Neuronal stem cell (in vitro differentiated cells): ENCODE measurements at regions not wholly inside any gene's neighbourhood (a gene's known extent, or its start where the extent isn't known, plus 50 kb on each side); places are given as distances from the start of the nearest gene placed in this dataset.
"Not testable (repeated sequence)": the region's sequence is repeated elsewhere in the genome, so short reads cannot be mapped to it uniquely, and the experiment has no call there.

Experiments used
- DNase-seq: peaks from one replicate; pipeline ENCODE4 v3.0.0-alpha.2; 2013; ENCODE audit warnings: low spot score
- H2AFZ ChIP-seq: one replicate; pipeline ENCODE4 v1.6.1; 2013; ENCODE audit warnings: mild to moderate bottlenecking, low read length, inconsistent platforms
- H2AK5ac ChIP-seq: 2 replicates; pipeline ENCODE4 v1.6.1; 2013; ENCODE audit warnings: low read depth, mild to moderate bottlenecking, inconsistent platforms, low read length, moderate library complexity, mixed read lengths
- H2BK120ac ChIP-seq: 2 replicates; pipeline ENCODE4 v1.6.1; 2013; ENCODE audit warnings: low read depth, mild to moderate bottlenecking, inconsistent platforms, low read length, moderate library complexity, mixed read lengths
- H2BK12ac ChIP-seq: one replicate; pipeline ENCODE4 v1.6.1; 2013; ENCODE audit warnings: low read length, inconsistent platforms
- H2BK15ac ChIP-seq: 2 replicates; pipeline ENCODE4 v1.6.1; 2013; ENCODE audit warnings: mild to moderate bottlenecking, low read length, inconsistent platforms, mixed read lengths
- H2BK5ac ChIP-seq: one replicate; pipeline ENCODE4 v1.6.1; 2013; ENCODE audit warnings: inconsistent platforms, mild to moderate bottlenecking, low read length, moderate library complexity
- H3K14ac ChIP-seq: one replicate; pipeline ENCODE4 v1.6.1; 2013; ENCODE audit warnings: low read length, inconsistent platforms
- H3K18ac ChIP-seq: 2 replicates; pipeline ENCODE4 v1.6.1; 2013; ENCODE audit warnings: low read length, inconsistent platforms
- H3K23ac ChIP-seq: 2 replicates; pipeline ENCODE4 v1.6.1; 2013; ENCODE audit warnings: low read depth, mild to moderate bottlenecking, mixed read lengths, low read length, inconsistent platforms; ENCODE audit not compliant: poor library complexity
- H3K27ac ChIP-seq: replicated peaks from 3 replicates; pipeline ENCODE4 v1.5.1; 2013; ENCODE audit warnings: low read length, inconsistent platforms
- H3K27me3 ChIP-seq, 3 experiments: 2 replicates each; pipeline ENCODE4 v1.6.1; 2013; ENCODE audit warnings: low read length in 3 of 3, mild to moderate bottlenecking in 2 of 3, inconsistent platforms in 1 of 3, low read depth in 1 of 3, mixed read lengths in 1 of 3, moderate library complexity in 1 of 3; ENCODE audit not compliant: control insufficient read depth in 3 of 3, insufficient read depth in 3 of 3
- H3K36me3 ChIP-seq, 2 donors: replicated peaks in 1 of 2; 2 replicates each; pipeline ENCODE4 v1.6.1; 2013; ENCODE audit warnings: low read length in 2 of 2; ENCODE audit not compliant: control insufficient read depth in 2 of 2, insufficient read depth in 2 of 2
- H3K4ac ChIP-seq: 2 replicates; pipeline ENCODE4 v1.6.1; 2013; ENCODE audit warnings: inconsistent platforms, mild to moderate bottlenecking, low read length, moderate library complexity
- H3K4me1 ChIP-seq, 2 donors: 1 replicate in 1 of 2; 2 replicates in 1 of 2; pipeline ENCODE4 v1.6.1; 2013; ENCODE audit warnings: low read length in 2 of 2, low read depth in 1 of 2; ENCODE audit not compliant: control insufficient read depth in 2 of 2, insufficient read depth in 1 of 2
- H3K4me2 ChIP-seq: one replicate; pipeline ENCODE4 v1.6.1; 2013; ENCODE audit warnings: mild to moderate bottlenecking, low read length, inconsistent platforms; ENCODE audit not compliant: insufficient read depth, poor library complexity, severe bottlenecking
- H3K4me3 ChIP-seq, 2 donors: 2 replicates each; pipeline ENCODE4 v1.5.1; 2013; ENCODE audit warnings: low read length in 2 of 2, mild to moderate bottlenecking in 2 of 2, inconsistent platforms in 1 of 2, moderate library complexity in 1 of 2
- H3K79me1 ChIP-seq: one replicate; pipeline ENCODE4 v1.6.1; 2013; ENCODE audit warnings: low read depth, mild to moderate bottlenecking, inconsistent platforms, low read length, moderate library complexity
- H3K9ac ChIP-seq: one replicate; pipeline ENCODE4 v1.6.1; 2013; ENCODE audit warnings: mild to moderate bottlenecking, low read depth, low read length, inconsistent platforms; ENCODE audit not compliant: poor library complexity
- H3K9me3 ChIP-seq, 2 donors: replicated peaks in 1 of 2; 2 replicates each; pipeline versions ENCODE3 to v1.6.1; 2013; ENCODE audit warnings: low read length in 2 of 2, mild to moderate bottlenecking in 2 of 2, inconsistent platforms in 1 of 2, low read depth in 1 of 2, mixed read lengths in 1 of 2, moderate library complexity in 1 of 2; ENCODE audit not compliant: control insufficient read depth in 2 of 2, insufficient read depth in 1 of 2
- H4K8ac ChIP-seq: one replicate; pipeline ENCODE4 v1.6.1; 2013; ENCODE audit warnings: low read depth, mild to moderate bottlenecking, inconsistent platforms, low read length, moderate library complexity
- H4K91ac ChIP-seq: one replicate; pipeline ENCODE4 v1.6.1; 2013; ENCODE audit warnings: low read length, low read depth, mild to moderate bottlenecking, inconsistent platforms; ENCODE audit not compliant: poor library complexity
- WGBS, 2 donors: extraction: QIAGEN DNeasy Blood & Tissue Kit; methylation state at CpG; one replicate each; pipeline ENCODE4 v1.1.7; 2013; ENCODE audit warnings: missing lambda C conversion rate in 2 of 2, mixed read lengths in 1 of 2; ENCODE audit not compliant: insufficient read length in 2 of 2, insufficient replicate concordance in 1 of 2; ENCODE audit errors: extremely low coverage in 2 of 2; 5-methylcytosine and 5-hydroxymethylcytosine counted together

- H3K4me2 ChIP-seq: no peak overlapping the region
- H2AFZ ChIP-seq: no peak overlapping the region
- no peaks in the 10 kb centered on the region for H3K27me3 ChIP-seq
- no peak for DNase-seq
- H3K23ac ChIP-seq: no peak overlapping the region
- H2BK12ac ChIP-seq: no peak overlapping the region
- no peak overlapping the region for H2BK120ac ChIP-seq
- H2BK15ac ChIP-seq: no peak overlapping the region
- H3K18ac ChIP-seq: no peak overlapping the region
- H3K4me1 ChIP-seq: peaks cover 0 to 3% of the 10 kb centered on the region in 2 donors
- H3K14ac ChIP-seq: no peak overlapping the region
- H4K8ac ChIP-seq: no peak overlapping the region
- no peaks in the 10 kb centered on the region for H3K36me3 ChIP-seq
- H3K4ac ChIP-seq: no peak overlapping the region
- H3K27ac ChIP-seq: no peak overlapping the region
- no peak overlapping the region for H2AK5ac ChIP-seq
- H3K9me3 ChIP-seq: no peaks in the 10 kb centered on the region
- H4K91ac ChIP-seq: no peak overlapping the region
- H3K9ac ChIP-seq: no peak overlapping the region
- H3K4me3 ChIP-seq: no peak overlapping the region
- WGBS, 2 donors: no CpG with 5 or more reads among the region's 2 CpGs
- no peaks in the 10 kb centered on the region for H3K79me1 ChIP-seq
- no peak overlapping the region for H2BK5ac ChIP-seq
These were observed 198.3 kb upstream of the STAC start for GRCh38 chr3:36182024-36182423.

GRCh38 chr3:36187197-36187596 lies 193.1 kb upstream of the STAC start:
- not testable (repeated sequence) for H3K27me3 ChIP-seq, H3K27ac ChIP-seq, H3K4me3 ChIP-seq, H2BK15ac ChIP-seq, H3K9me3 ChIP-seq, H3K23ac ChIP-seq, H3K4ac ChIP-seq, H2BK5ac ChIP-seq, H3K9ac ChIP-seq, H3K36me3 ChIP-seq, H3K4me1 ChIP-seq, H4K8ac ChIP-seq, H3K14ac ChIP-seq, DNase-seq, H3K4me2 ChIP-seq, H4K91ac ChIP-seq, H2BK12ac ChIP-seq, H2AK5ac ChIP-seq, H2AFZ ChIP-seq, H3K79me1 ChIP-seq, H2BK120ac ChIP-seq, H3K18ac ChIP-seq
- WGBS, 2 donors: no CpG with 5 or more reads among the region's 2 CpGs

DNA sequence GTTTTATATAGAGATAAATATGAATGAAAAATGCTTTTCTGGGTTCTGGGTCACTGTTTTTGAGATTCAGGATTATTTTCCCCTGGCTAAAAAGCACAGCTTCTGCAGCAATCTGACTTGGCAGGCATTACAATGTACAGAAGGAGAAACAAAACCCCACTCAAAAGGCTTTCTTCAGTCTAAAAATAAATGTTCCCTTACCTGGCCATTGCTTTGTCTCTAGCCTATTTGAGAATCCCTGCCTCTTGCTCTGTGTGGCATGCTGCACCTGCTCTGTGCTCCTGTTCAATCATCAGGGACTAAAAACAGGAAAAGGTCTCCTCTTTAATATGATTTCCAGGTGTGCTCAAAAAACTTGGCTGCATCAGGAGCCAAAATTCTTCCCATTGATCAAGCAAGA lies 187.4 kb upstream of the STAC start:
- Histone ChIP-seq H4K8ac (no peak overlapping the region), H2AFZ (no peak overlapping the region), H3K36me3 (no peaks in the 10 kb centered on the region), H3K27ac (no peak overlapping the region), H2AK5ac (no peak overlapping the region), H3K9me3 (no peaks in the 10 kb centered on the region), H4K91ac (no peak overlapping the region), H3K79me1 (no peaks in the 10 kb centered on the region), H3K27me3 (no peaks in the 10 kb centered on the region), H2BK12ac (no peak overlapping the region), H3K14ac (no peak overlapping the region), H3K4me1 (no peaks in the 10 kb centered on the region), H3K4me2 (no peak overlapping the region), H2BK120ac (no peak overlapping the region), H3K18ac (no peak overlapping the region), H2BK5ac (no peak overlapping the region), H3K4me3 (no peak overlapping the region), H3K4ac (no peak overlapping the region), H2BK15ac (no peak overlapping the region), H3K9ac (no peak overlapping the region), H3K23ac (no peak overlapping the region)
- DNase-seq: no peak

DNA sequence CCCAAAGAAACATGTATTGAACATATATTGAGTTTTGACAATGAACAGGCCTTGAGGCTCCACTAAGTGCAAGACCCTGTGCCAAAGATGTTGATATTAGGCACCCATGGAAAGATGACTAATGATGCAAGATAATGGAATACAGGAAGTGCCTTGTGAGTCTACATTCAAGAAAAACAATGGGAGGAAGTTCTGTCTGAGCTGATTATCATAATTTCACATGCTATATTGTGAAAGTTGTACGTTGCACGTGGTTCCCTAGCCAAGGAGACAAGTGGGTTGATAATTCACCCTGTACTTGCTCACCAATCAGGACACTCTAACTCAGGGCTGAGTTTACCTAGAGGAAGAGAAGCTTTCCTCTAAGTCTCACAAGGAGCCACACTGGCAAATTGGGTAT lies 186.9 kb upstream of the STAC start:
- no peak overlapping the region for H3K9ac ChIP-seq

More for the DNA sequence above, 186.9 kb upstream of the STAC start:
- no peak overlapping the region for H2AK5ac ChIP-seq
- no peaks in the 10 kb centered on the region for H3K9me3 ChIP-seq
- no peak overlapping the region for H2AFZ ChIP-seq
- H3K27me3 ChIP-seq: no peaks in the 10 kb centered on the region
- H2BK5ac ChIP-seq: no peak overlapping the region
- no peak overlapping the region for H4K8ac ChIP-seq
- no peak for DNase-seq
- H4K91ac ChIP-seq: no peak overlapping the region
- no peak overlapping the region for H3K27ac ChIP-seq
- no peaks in the 10 kb centered on the region for H3K79me1 ChIP-seq
- no peak overlapping the region for H3K4ac ChIP-seq
- no peak overlapping the region for H3K4me3 ChIP-seq
- H2BK15ac ChIP-seq: no peak overlapping the region
- no CpG with 5 or more reads among the region's 2 CpGs for WGBS, 2 donors
- H3K4me1 ChIP-seq: no peaks in the 10 kb centered on the region
- H3K23ac ChIP-seq: no peak overlapping the region
- no peak overlapping the region for H3K18ac ChIP-seq
- no peak overlapping the region for H3K4me2 ChIP-seq
- H2BK120ac ChIP-seq: no peak overlapping the region
- no peak overlapping the region for H3K14ac ChIP-seq
- H2BK12ac ChIP-seq: no peak overlapping the region
- H3K36me3 ChIP-seq: no peaks in the 10 kb centered on the region
